ENCODE measurements at regions not wholly inside any gene's neighbourhood (a gene's known extent, or its start where the extent isn't known, plus 50 kb on each side); places are given as distances from the start of the nearest gene placed in this dataset.

GRCh38 chr21:27315373-27315772 lies 348.5 kb upstream of the ADAMTS5 start:
- DNase-seq, result no peak

- DNase-seq, result no peak
Observed at GRCh38 chr21:27314131-27314530, 347.2 kb upstream of the ADAMTS5 start.

- DNase-seq, result no peak
Observed at GRCh38 chr21:27306791-27307775, 340.2 kb upstream of the ADAMTS5 start.

- DNase-seq, result no peak
Observed at GRCh38 chr21:27306206-27306605, 339.3 kb upstream of the ADAMTS5 start.

GRCh38 chr21:27301220-27301619 lies 334.3 kb upstream of the ADAMTS5 start:
- DNase-seq, result no peak

GRCh38 chr21:27300770-27301169 lies 333.9 kb upstream of the ADAMTS5 start:
- DNase-seq, result no peak

- DNase-seq, result no peak
Observed at GRCh38 chr21:27298465-27298864, 331.6 kb upstream of the ADAMTS5 start.

- no peak for DNase-seq
Observed at GRCh38 chr21:27293239-27293638, 326.4 kb upstream of the ADAMTS5 start.

- no peak for DNase-seq
Observed at GRCh38 chr21:27292783-27293182, 325.9 kb upstream of the ADAMTS5 start.

GRCh38 chr21:27292229-27292628 lies 325.3 kb upstream of the ADAMTS5 start:
- no peak for DNase-seq

GRCh38 chr21:27291006-27291405 lies 324.1 kb upstream of the ADAMTS5 start:
- no peak for DNase-seq

GRCh38 chr21:27290028-27290427 lies 323.1 kb upstream of the ADAMTS5 start:
- no peak for DNase-seq

- DNase-seq, result no peak
Observed at GRCh38 chr21:27286760-27287159, 319.9 kb upstream of the ADAMTS5 start.

GRCh38 chr21:27277110-27277509 lies 310.2 kb upstream of the ADAMTS5 start:
- DNase-seq, result no peak

GRCh38 chr21:27275294-27275927 lies 308.5 kb upstream of the ADAMTS5 start:
- no peak for DNase-seq

GRCh38 chr21:27269644-27270043 lies 302.8 kb upstream of the ADAMTS5 start:
- no peak for DNase-seq

- DNase-seq, result no peak
Observed at GRCh38 chr21:27268290-27268689, 301.4 kb upstream of the ADAMTS5 start.

- no peak for DNase-seq
Observed at GRCh38 chr21:27265949-27266348, 299.1 kb upstream of the ADAMTS5 start.

GRCh38 chr21:27265492-27265891 lies 298.6 kb upstream of the ADAMTS5 start:
- no peak for DNase-seq

GRCh38 chr21:27261676-27262075 lies 294.8 kb upstream of the ADAMTS5 start:
- DNase-seq, result no peak

GRCh38 chr21:27260728-27261127 lies 293.8 kb upstream of the ADAMTS5 start:
- DNase-seq, result no peak

- no peak for DNase-seq
Observed at GRCh38 chr21:27258742-27259448, 292.0 kb upstream of the ADAMTS5 start.

GRCh38 chr21:27257908-27258556 lies 291.1 kb upstream of the ADAMTS5 start:
- DNase-seq, result no peak
